ENCODE measurements at regions not wholly inside any gene's neighbourhood (a gene's known extent, or its start where the extent isn't known, plus 50 kb on each side); places are given as distances from the start of the nearest gene placed in this dataset.

- no peak for TF ChIP-seq CTCF (tag by site-specific recombination; IDR thresholded peaks at IDR 0.05)
- no peak for TF ChIP-seq ZNF660 (tag by site-specific recombination; IDR thresholded peaks at IDR 0.05)
- TF ChIP-seq ZNF211 (tag by site-specific recombination; IDR thresholded peaks at IDR 0.05; ENCODE audit: low read depth): no peak
- TF ChIP-seq ZBTB7A (tag by site-specific recombination; IDR thresholded peaks at IDR 0.05; ENCODE audit: low read depth): no peak
- TF ChIP-seq KLF1 (tag by site-specific recombination; IDR thresholded peaks at IDR 0.05): no peak
- TF ChIP-seq TCF7L2 (IDR thresholded peaks at IDR 0.05; ENCODE audit: borderline replicate concordance, low read depth, low read length): no peak
- no peak for TF ChIP-seq ZBTB11 (tag by site-specific recombination; conservative IDR thresholded peaks at IDR 0.05; ENCODE audit: low read depth)
- TF ChIP-seq PRDM4 (tag by site-specific recombination; IDR thresholded peaks at IDR 0.05): no peak
- TF ChIP-seq ZNF785 (tag by site-specific recombination; IDR thresholded peaks at IDR 0.05): no peak
- no peak for TF ChIP-seq ZSCAN4 (tag by site-specific recombination; IDR thresholded peaks at IDR 0.05)
- no peak for TF ChIP-seq ZNF580 (tag by site-specific recombination; IDR thresholded peaks at IDR 0.05)
- TF ChIP-seq ZNF629 (tag by site-specific recombination; IDR thresholded peaks at IDR 0.05): no peak
These were observed 186.8 kb upstream of the PRR20A start for GRCh38 chr13:56953965-56954364.
